Brain microvascular endothelial cell (primary cell): ENCODE measurements at regions not wholly inside any gene's neighbourhood (a gene's known extent, or its start where the extent isn't known, plus 50 kb on each side); places are given as distances from the start of the nearest gene placed in this dataset.
A peak's percentile ranks its signal among the peaks of the same experiment; 100 is the strongest.

Experiments
- DNase-seq: peaks from one replicate; pipeline ENCODE4 v3.0.0-alpha.2; 2020
- H3K27ac ChIP-seq: fragments of 250-450 bp; sonication (Bioruptor Pico); 2 replicates; pipeline ENCODE4 v1.5.1; 2020; ENCODE audit warnings: mild to moderate bottlenecking, moderate library complexity
- H3K27me3 ChIP-seq: fragments of 250-450 bp; sonication (Bioruptor Pico); replicated peaks from 2 replicates; pipeline ENCODE4 v1.5.1; 2020; ENCODE audit warnings: mild to moderate bottlenecking
- H3K36me3 ChIP-seq: fragments of 250-450 bp; sonication (Bioruptor Pico); replicated peaks from 2 replicates; pipeline ENCODE4 v1.5.1; 2020; ENCODE audit warnings: mild to moderate bottlenecking
- H3K4me3 ChIP-seq: 2 replicates; pipeline ENCODE4 v1.5.1; 2011; ENCODE audit warnings: low read depth, mild to moderate bottlenecking, control low read depth, low read length, moderate library complexity
- CTCF ChIP-seq: IDR thresholded peaks from 2 replicates; pipeline ENCODE4 v1.5.1; 2011; ENCODE audit warnings: low read depth, mild to moderate bottlenecking, moderate library complexity, low read length, control low read depth, inconsistent platforms; ENCODE audit errors: missing control alignments
- in situ Hi-C: cut with HindIII; loops from 2 replicates; pipeline ENCODE4 v1.10.0; 2017; ENCODE audit warnings: low sequenced_read_pairs, low pct_ligation_motif_present

- no peaks in the 10 kb centered on the region for H3K27me3 ChIP-seq
- no peak overlapping the region for H3K4me3 ChIP-seq
- H3K36me3 ChIP-seq, result no peaks in the 10 kb centered on the region
- no peak for TF ChIP-seq CTCF
- peak; percentile 66 for DNase-seq
- no peak overlapping the region for H3K27ac ChIP-seq
- in situ Hi-C loops, result no loop called here
Measured at GRCh38 chr4:96347582-96347981, 507.7 kb downstream of the PDHA2 start.

GRCh38 chr4:96352051-96352517 is 512.2 kb downstream of the PDHA2 start:
- in situ Hi-C loops, result no loop called here
- no peaks in the 10 kb centered on the region for H3K27me3 ChIP-seq
- H3K27ac ChIP-seq, result no peak overlapping the region
- peak; percentile 56 for TF ChIP-seq CTCF
- H3K4me3 ChIP-seq, result no peak overlapping the region
- DNase-seq, result peak; percentile 34
- no peaks in the 10 kb centered on the region for H3K36me3 ChIP-seq

GRCh38 chr4:96354036-96354712 is 514.3 kb downstream of the PDHA2 start:
- H3K4me3 ChIP-seq, result no peak overlapping the region
- TF ChIP-seq CTCF, result no peak
- H3K27ac ChIP-seq, result no peak overlapping the region
- in situ Hi-C loops, result no loop called here
- H3K36me3 ChIP-seq, result no peaks in the 10 kb centered on the region
- no peaks in the 10 kb centered on the region for H3K27me3 ChIP-seq
- peak; percentile 10 for DNase-seq

- Histone ChIP-seq H3K36me3 (no peaks in the 10 kb centered on the region), H3K4me3 (no peak overlapping the region), H3K27ac (no peak overlapping the region), H3K27me3 (no peaks in the 10 kb centered on the region)
- TF ChIP-seq CTCF, result no peak
- in situ Hi-C loops, result no loop called here
- no peak for DNase-seq
Measured at GRCh38 chr4:96355414-96355813, 515.5 kb downstream of the PDHA2 start.

- in situ Hi-C loops, result no loop called here
- Histone ChIP-seq H3K27ac (no peak overlapping the region), H3K27me3 (no peaks in the 10 kb centered on the region), H3K36me3 (no peaks in the 10 kb centered on the region), H3K4me3 (no peak overlapping the region)
- no peak for DNase-seq
- no peak for TF ChIP-seq CTCF
Measured at GRCh38 chr4:96356591-96357370, 516.9 kb downstream of the PDHA2 start.

GRCh38 chr4:96366632-96367031 is 526.7 kb downstream of the PDHA2 start:
- Histone ChIP-seq H3K27ac (no peak overlapping the region), H3K4me3 (no peak overlapping the region), H3K27me3 (no peaks in the 10 kb centered on the region), H3K36me3 (no peaks in the 10 kb centered on the region)
- in situ Hi-C loops, result no loop called here
- TF ChIP-seq CTCF, result no peak
- no peak for DNase-seq
